IMR-90 (cell line): ENCODE measurements at regions not wholly inside any gene's neighbourhood (a gene's known extent, or its start where the extent isn't known, plus 50 kb on each side); places are given as distances from the start of the nearest gene placed in this dataset.

Experiments
- ATAC-seq: fragments of 200-7000 bp; cut with Tn5 transposase; 2 replicates; pipeline ENCODE4 v1.9.1; 2020; ENCODE audit warnings: low read depth, mild to moderate bottlenecking, moderate library complexity
- BruUV-seq: library from RNA; stranded (reverse); fragments of 400-500 nt; replicated peaks from 2 replicates; lab custom pipeline; 2021; lab: Mats Ljungman, UMichigan
- CTCF ChIA-PET: fragments of 300-600 bp; formaldehyde crosslinking; extraction: SDS; loops from one replicate; lab custom pipeline; 2021; ENCODE audit warnings: antibody characterized with exemption; lab: Yijun Ruan, JAX
- POLR2A ChIA-PET: fragments of 300-600 bp; sonication (Branson Sonifier 250); formaldehyde crosslinking; loops from one replicate; lab custom pipeline; 2022; ENCODE audit warnings: antibody characterized with exemption; ENCODE audit not compliant: unreplicated experiment; lab: Charles Lee
- DNase-seq: peaks from one replicate; pipeline ENCODE4 v3.0.0; 2013
- H2AFZ ChIP-seq: replicated peaks from 2 replicates; pipeline ENCODE3; 2013; ENCODE audit warnings: low read length, mild to moderate bottlenecking; ENCODE audit not compliant: poor library complexity
- H2AK5ac ChIP-seq: 2 replicates; pipeline ENCODE4 v1.6.1; 2013; ENCODE audit warnings: low read depth, low read length, inconsistent platforms
- H2AK9ac ChIP-seq: replicated peaks from 2 replicates; pipeline ENCODE3; 2013; ENCODE audit warnings: mild to moderate bottlenecking, low read depth, low read length, moderate library complexity; ENCODE audit not compliant: poor library complexity
- H2BK120ac ChIP-seq: 2 replicates; pipeline ENCODE4 v1.6.1; 2013; ENCODE audit warnings: low read depth, low read length, inconsistent platforms
- H2BK15ac ChIP-seq: 3 replicates; pipeline ENCODE4 v1.6.1; 2013; ENCODE audit warnings: low read depth, low read length, inconsistent platforms
- H2BK20ac ChIP-seq: 2 replicates; pipeline ENCODE4 v1.6.1; 2013; ENCODE audit warnings: low read depth, mild to moderate bottlenecking, inconsistent platforms, low read length, moderate library complexity
- H2BK5ac ChIP-seq: 2 replicates; pipeline ENCODE4 v1.6.1; 2013; ENCODE audit warnings: mild to moderate bottlenecking, low read depth, low read length, inconsistent platforms; ENCODE audit not compliant: poor library complexity, severe bottlenecking
- H3K14ac ChIP-seq: replicated peaks from 2 replicates; pipeline ENCODE4 v1.6.1; 2013; ENCODE audit warnings: low read depth, low read length, inconsistent platforms
- H3K18ac ChIP-seq: 2 replicates; pipeline ENCODE4 v1.6.1; 2013; ENCODE audit warnings: low read depth, low read length, control low read depth
- H3K23ac ChIP-seq: 2 replicates; pipeline ENCODE4 v1.6.1; 2013; ENCODE audit warnings: low read depth, low read length, inconsistent platforms
- H3K27ac ChIP-seq: 2 replicates; pipeline ENCODE4 v1.5.1; 2013; ENCODE audit warnings: mild to moderate bottlenecking, control low read depth, low read length; ENCODE audit not compliant: insufficient read depth
- H3K27me3 ChIP-seq: 2 replicates; pipeline ENCODE4 v1.6.1; 2013; ENCODE audit warnings: low read length; ENCODE audit not compliant: control insufficient read depth, insufficient read depth
- H3K36me3 ChIP-seq: 2 replicates; pipeline ENCODE4 v1.6.1; 2013; ENCODE audit warnings: low read length, mixed read lengths; ENCODE audit not compliant: control insufficient read depth, insufficient read depth
- H3K4ac ChIP-seq: 2 replicates; pipeline ENCODE4 v1.6.1; 2013; ENCODE audit warnings: low read depth, low read length, inconsistent platforms
- H3K4me1 ChIP-seq: 2 replicates; pipeline ENCODE4 v1.6.1; 2013; ENCODE audit warnings: low read length, mixed read lengths; ENCODE audit not compliant: control insufficient read depth, insufficient read depth
- H3K4me2 ChIP-seq: 2 replicates; pipeline ENCODE4 v1.6.1; 2013; ENCODE audit warnings: low read depth, mild to moderate bottlenecking, control low read depth, low read length, moderate library complexity
- H3K4me3 ChIP-seq: 2 replicates; pipeline ENCODE4 v1.5.1; 2013; ENCODE audit warnings: low read depth, mild to moderate bottlenecking, control low read depth, low read length, moderate library complexity; ENCODE audit not compliant: insufficient read depth
- H3K56ac ChIP-seq: 2 replicates; pipeline ENCODE4 v1.6.1; 2013; ENCODE audit warnings: low read length, inconsistent platforms; ENCODE audit not compliant: insufficient read depth; ENCODE audit errors: extremely low read depth
- H3K79me1 ChIP-seq, 2 experiments: 2 replicates each; pipeline ENCODE4 v1.6.1; 2013; ENCODE audit warnings: low read length in 2 of 2, inconsistent platforms in 1 of 2, low read depth in 1 of 2
- H3K9ac ChIP-seq: 2 replicates; pipeline ENCODE4 v1.6.1; 2013; ENCODE audit warnings: low read depth, low read length, control low read depth
- H3K9me1 ChIP-seq: 2 replicates; pipeline ENCODE4 v1.6.1; 2013; ENCODE audit warnings: low read length, inconsistent platforms; ENCODE audit not compliant: insufficient read depth
- H3K9me3 ChIP-seq: 2 replicates; pipeline ENCODE4 v1.6.1; 2013; ENCODE audit warnings: low read length; ENCODE audit not compliant: control insufficient read depth, insufficient read depth
- H4K20me1 ChIP-seq: 2 replicates; pipeline ENCODE4 v1.6.1; 2013; ENCODE audit warnings: low read length, inconsistent platforms; ENCODE audit not compliant: insufficient read depth
- H4K5ac ChIP-seq: 2 replicates; pipeline ENCODE4 v1.6.1; 2013; ENCODE audit warnings: mild to moderate bottlenecking, low read depth, low read length, control low read depth
- H4K8ac ChIP-seq, 2 experiments: 2 replicates each; pipeline ENCODE4 v1.6.1; 2013; ENCODE audit warnings: low read depth in 2 of 2, low read length in 2 of 2, control low read depth in 1 of 2, inconsistent platforms in 1 of 2
- H4K91ac ChIP-seq: 2 replicates; pipeline ENCODE4 v1.6.1; 2013; ENCODE audit warnings: low read depth, low read length, inconsistent platforms; ENCODE audit not compliant: insufficient read depth
- BHLHE40 ChIP-seq: fragments of 150-350 bp; IDR thresholded peaks from 2 replicates; pipeline ENCODE4 v1.6.1; 2016; ENCODE audit warnings: mild to moderate bottlenecking, low read depth, low read length
- CEBPB ChIP-seq: IDR thresholded peaks from 2 replicates; pipeline ENCODE4 v1.6.1; 2012; ENCODE audit warnings: low read depth, low read length, improper control_type of control experiment
- CHD1 ChIP-seq: IDR thresholded peaks from 2 replicates; pipeline ENCODE4 v1.6.1; 2012; ENCODE audit warnings: low read depth, low read length, improper control_type of control experiment
- FOS ChIP-seq: fragments of 150-350 bp; IDR thresholded peaks from 2 replicates; pipeline ENCODE4 v1.6.1; 2016; ENCODE audit warnings: low read depth, low read length
- MAFK ChIP-seq: IDR thresholded peaks from 2 replicates; pipeline ENCODE4 v1.6.1; 2012; ENCODE audit warnings: low read depth, low read length, improper control_type of control experiment
- NFE2L2 ChIP-seq: fragments of 150-350 bp; IDR thresholded peaks from 2 replicates; pipeline ENCODE4 v1.6.1; 2016; ENCODE audit warnings: low read depth, mild to moderate bottlenecking, low read length
- POLR2A ChIP-seq: IDR thresholded peaks from 2 replicates; pipeline ENCODE4 v1.6.1; 2012; ENCODE audit warnings: mild to moderate bottlenecking, low read depth, low read length
- RAD21 ChIP-seq: IDR thresholded peaks from 2 replicates; pipeline ENCODE4 v1.6.1; 2012; ENCODE audit warnings: low read length, improper control_type of control experiment
- RFX5 ChIP-seq: IDR thresholded peaks from 2 replicates; pipeline ENCODE4 v1.8.0; 2012; ENCODE audit warnings: low read depth, mild to moderate bottlenecking, low read length, moderate library complexity
- WGBS, 2 experiments: methylation state at CpG; one replicate each; pipeline versions ENCODE4 v1.1.5 to v1.1.7; 2013; ENCODE audit warnings: missing lambda C conversion rate in 2 of 2; ENCODE audit not compliant: insufficient read length in 1 of 2; ENCODE audit errors: extremely low coverage in 2 of 2; 5-methylcytosine and 5-hydroxymethylcytosine counted together
- dilution Hi-C: fragments of 300-500 bp; cut with HindIII; formaldehyde crosslinking; loops from one replicate; pipeline ENCODE4 v1.14.3; 2018; ENCODE audit warnings: low sequenced_read_pairs; ENCODE audit not compliant: unreplicated experiment
- in situ Hi-C: fragments of 300-500 bp; cut with MboI; formaldehyde crosslinking; loops from 3 replicates; pipeline ENCODE4 v1.14.3; 2019; ENCODE audit warnings: low sequenced_read_pairs, inconsistent platforms, mixed read lengths
- intact Hi-C: fragments of 100-400 bp; cut with micrococcal nuclease; formaldehyde crosslinking; loops from 2 replicates; pipeline ENCODE4 v1.10.0; 2022
- TF ChIP-seq, protein P1 (sequence below): conservative IDR thresholded peaks from 2 replicates; pipeline ENCODE4 v1.5.1; 2012; ENCODE audit warnings: mild to moderate bottlenecking, low read depth, low read length, improper control_type of control experiment
- TF ChIP-seq, protein P2 (sequence below): fragments of 150-350 bp; IDR thresholded peaks from 2 replicates; pipeline ENCODE4 v1.6.1; 2016; ENCODE audit warnings: low read depth, mild to moderate bottlenecking, low read length, moderate library complexity, borderline replicate concordance
- TF ChIP-seq, protein P3 (sequence below): fragments of 150-350 bp; IDR thresholded peaks from 2 replicates; pipeline ENCODE4 v1.6.1; 2017; ENCODE audit warnings: mild to moderate bottlenecking, antibody characterized with exemption, low read length, low read depth

DNA sequence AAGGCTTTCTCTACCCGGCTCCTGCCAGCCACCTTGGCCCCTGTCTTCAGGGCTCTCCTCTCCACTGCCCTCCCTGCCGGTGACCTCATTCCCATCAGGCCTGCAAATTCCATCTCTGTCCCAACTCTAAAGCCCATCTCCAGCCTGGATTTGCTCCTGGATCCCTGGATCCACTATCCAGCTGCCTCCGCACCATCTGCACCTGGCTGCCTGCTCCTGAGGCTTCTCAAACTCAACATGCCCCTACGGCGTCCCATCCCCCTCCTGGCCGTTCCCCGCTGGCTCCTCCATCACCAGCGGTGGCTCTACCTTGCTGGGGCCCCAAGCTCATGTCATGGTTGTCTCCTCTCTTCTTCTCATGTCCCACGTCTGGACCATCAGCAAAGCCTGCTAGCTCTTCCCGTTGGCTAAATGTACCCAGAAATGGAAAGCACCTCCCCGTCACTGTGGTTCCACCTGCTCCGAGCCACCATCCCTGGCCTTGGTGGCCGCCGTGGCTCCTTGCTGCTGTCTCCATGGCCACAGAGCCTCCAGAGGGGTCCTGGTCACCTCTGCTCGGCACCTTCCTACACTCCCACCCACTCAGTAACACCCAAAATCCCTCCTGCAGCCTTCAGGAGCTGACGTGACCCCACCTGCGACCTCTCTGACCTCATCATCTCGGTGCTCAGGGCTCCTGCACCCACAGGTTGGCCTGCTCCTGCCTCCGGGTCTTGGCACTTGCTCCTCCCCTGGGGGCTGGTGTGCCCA, 58.5 kb downstream of the ADRA2C start:
- no TSS peak for BruUV-seq
- no peak overlapping the region for H3K14ac ChIP-seq
- no peak for TF ChIP-seq NFE2L2
- TF ChIP-seq BHLHE40: no peak
- TF ChIP-seq, protein P1, sequence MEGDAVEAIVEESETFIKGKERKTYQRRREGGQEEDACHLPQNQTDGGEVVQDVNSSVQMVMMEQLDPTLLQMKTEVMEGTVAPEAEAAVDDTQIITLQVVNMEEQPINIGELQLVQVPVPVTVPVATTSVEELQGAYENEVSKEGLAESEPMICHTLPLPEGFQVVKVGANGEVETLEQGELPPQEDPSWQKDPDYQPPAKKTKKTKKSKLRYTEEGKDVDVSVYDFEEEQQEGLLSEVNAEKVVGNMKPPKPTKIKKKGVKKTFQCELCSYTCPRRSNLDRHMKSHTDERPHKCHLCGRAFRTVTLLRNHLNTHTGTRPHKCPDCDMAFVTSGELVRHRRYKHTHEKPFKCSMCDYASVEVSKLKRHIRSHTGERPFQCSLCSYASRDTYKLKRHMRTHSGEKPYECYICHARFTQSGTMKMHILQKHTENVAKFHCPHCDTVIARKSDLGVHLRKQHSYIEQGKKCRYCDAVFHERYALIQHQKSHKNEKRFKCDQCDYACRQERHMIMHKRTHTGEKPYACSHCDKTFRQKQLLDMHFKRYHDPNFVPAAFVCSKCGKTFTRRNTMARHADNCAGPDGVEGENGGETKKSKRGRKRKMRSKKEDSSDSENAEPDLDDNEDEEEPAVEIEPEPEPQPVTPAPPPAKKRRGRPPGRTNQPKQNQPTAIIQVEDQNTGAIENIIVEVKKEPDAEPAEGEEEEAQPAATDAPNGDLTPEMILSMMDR: no peak
- TF ChIP-seq CHD1: no peak
- TF ChIP-seq MAFK: no peak
- TF ChIP-seq POLR2A: no peak
- TF ChIP-seq FOS: no peak
- TF ChIP-seq, protein P2, sequence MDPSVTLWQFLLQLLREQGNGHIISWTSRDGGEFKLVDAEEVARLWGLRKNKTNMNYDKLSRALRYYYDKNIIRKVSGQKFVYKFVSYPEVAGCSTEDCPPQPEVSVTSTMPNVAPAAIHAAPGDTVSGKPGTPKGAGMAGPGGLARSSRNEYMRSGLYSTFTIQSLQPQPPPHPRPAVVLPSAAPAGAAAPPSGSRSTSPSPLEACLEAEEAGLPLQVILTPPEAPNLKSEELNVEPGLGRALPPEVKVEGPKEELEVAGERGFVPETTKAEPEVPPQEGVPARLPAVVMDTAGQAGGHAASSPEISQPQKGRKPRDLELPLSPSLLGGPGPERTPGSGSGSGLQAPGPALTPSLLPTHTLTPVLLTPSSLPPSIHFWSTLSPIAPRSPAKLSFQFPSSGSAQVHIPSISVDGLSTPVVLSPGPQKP: no peak
- TF ChIP-seq RAD21: no peak
- TF ChIP-seq, protein P3, sequence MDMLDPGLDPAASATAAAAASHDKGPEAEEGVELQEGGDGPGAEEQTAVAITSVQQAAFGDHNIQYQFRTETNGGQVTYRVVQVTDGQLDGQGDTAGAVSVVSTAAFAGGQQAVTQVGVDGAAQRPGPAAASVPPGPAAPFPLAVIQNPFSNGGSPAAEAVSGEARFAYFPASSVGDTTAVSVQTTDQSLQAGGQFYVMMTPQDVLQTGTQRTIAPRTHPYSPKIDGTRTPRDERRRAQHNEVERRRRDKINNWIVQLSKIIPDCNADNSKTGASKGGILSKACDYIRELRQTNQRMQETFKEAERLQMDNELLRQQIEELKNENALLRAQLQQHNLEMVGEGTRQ: no peak
- TF ChIP-seq RFX5: no peak
- TF ChIP-seq CEBPB: no peak
- no peak overlapping the region for H2BK120ac ChIP-seq
- CTCF ChIA-PET: no interaction called here
- H3K4me2 ChIP-seq: no peak overlapping the region
- no peaks in the 10 kb centered on the region for H3K36me3 ChIP-seq
- no peak overlapping the region for H2AFZ ChIP-seq
- dilution Hi-C loops: no loop called here
- no peak for ATAC-seq
- intact Hi-C loops: no loop called here
- no peak overlapping the region for H3K27ac ChIP-seq
- H3K4me3 ChIP-seq: no peak overlapping the region
- no peak overlapping the region for H3K23ac ChIP-seq
- no peak overlapping the region for H2BK20ac ChIP-seq
- no peak overlapping the region for H3K18ac ChIP-seq
- H4K5ac ChIP-seq: no peak overlapping the region
- H3K27me3 ChIP-seq: peaks cover 25% of the 10 kb centered on the region
- H2BK5ac ChIP-seq: no peak overlapping the region
- no peak overlapping the region for H3K4ac ChIP-seq
- no peak overlapping the region for H2AK5ac ChIP-seq
- POLR2A ChIA-PET: no interaction called here
- no peak overlapping the region for H3K9ac ChIP-seq
- DNase-seq: no peak
- in situ Hi-C loops: no loop called here
- H3K4me1 ChIP-seq: no peaks in the 10 kb centered on the region
- no peaks in the 10 kb centered on the region for H4K20me1 ChIP-seq
- H3K9me1 ChIP-seq: no peaks in the 10 kb centered on the region
- no peak overlapping the region for H4K8ac ChIP-seq
- no peaks in the 10 kb centered on the region for H3K9me3 ChIP-seq
- 63% methylated on average over 10 of the region's 19 CpGs; no CpG with 5 or more reads in 1 of the 2 experiments for WGBS, 2 experiments
- no peak overlapping the region for H4K91ac ChIP-seq
- H2BK15ac ChIP-seq: no peak overlapping the region
- H2AK9ac ChIP-seq: no peak overlapping the region
- H3K79me1 ChIP-seq: no peaks in the 10 kb centered on the region
- no peak overlapping the region for H3K56ac ChIP-seq
